Tibial nerve (tissue), 4 donors: ENCODE measurements at regions not wholly inside any gene's neighbourhood (a gene's known extent, or its start where the extent isn't known, plus 50 kb on each side); places are given as distances from the start of the nearest gene placed in this dataset.

Experiments used
- DNase-seq, 2 donors: peaks; one replicate each; pipeline ENCODE4 v3.0.0-alpha.2; 2019; ENCODE audit warnings: low spot score in 2 of 2
- H3K27ac ChIP-seq, 4 donors: fragments of 200-600 bp; sonication (generic) in 3 of 4; one replicate each; pipeline ENCODE4 v1.5.1; 2017 to 2019; ENCODE audit warnings: mild to moderate bottlenecking in 1 of 4
- H3K27me3 ChIP-seq, 2 donors: fragments of 200-600 bp; sonication (generic) in 1 of 2; one replicate each; pipeline versions ENCODE4 v1.5.1 to v1.6.0; 2017 to 2019
- H3K36me3 ChIP-seq, 3 donors: fragments of 200-600 bp; sonication (generic); one replicate each; pipeline ENCODE4 v1.5.1; 2018 to 2019
- H3K4me1 ChIP-seq, 4 donors: fragments of 200-600 bp; sonication (generic) in 3 of 4; one replicate each; pipeline ENCODE4 v1.5.1; 2017 to 2019
- H3K4me3 ChIP-seq, 4 donors: fragments of 200-600 bp; sonication (generic) in 3 of 4; one replicate each; pipeline ENCODE4 v1.5.1; 2017 to 2019; ENCODE audit warnings: mild to moderate bottlenecking in 1 of 4, moderate library complexity in 1 of 4
- H3K9me3 ChIP-seq, 4 donors: fragments of 200-600 bp; sonication (generic) in 3 of 4; one replicate each; pipeline ENCODE4 v1.5.1; 2017 to 2019
- CTCF ChIP-seq, 5 experiments: fragments of 200-600 bp in 3 of 5; fragments of 450-650 bp in 2 of 5; sonication (generic) in 3 of 5; IDR thresholded peaks; one replicate each; pipeline ENCODE4 v1.5.1; 2016 to 2019; ENCODE audit warnings: antibody characterized with exemption in 5 of 5, mild to moderate bottlenecking in 3 of 5, moderate library complexity in 2 of 5
- EP300 ChIP-seq, 2 donors: sonication (generic); formaldehyde crosslinking; IDR thresholded peaks; one replicate each; pipeline ENCODE4 v1.6.1; 2017; ENCODE audit warnings: antibody characterized with exemption in 2 of 2, mild to moderate bottlenecking in 1 of 2
- POLR2A ChIP-seq, 2 donors: fragments of 450-650 bp; IDR thresholded peaks; one replicate each; pipeline ENCODE4 v1.6.1; 2017; ENCODE audit warnings: antibody characterized with exemption in 2 of 2, mild to moderate bottlenecking in 2 of 2, moderate library complexity in 2 of 2
- WGBS, 2 donors: methylation state at CpG; one replicate each; pipeline ENCODE4 v1.1.5; 2018; 5-methylcytosine and 5-hydroxymethylcytosine counted together

- H3K9me3 ChIP-seq = no peaks in the 10 kb centered on the region
- no peak for DNase-seq
- no peak overlapping the region for H3K27ac ChIP-seq
- H3K27me3 ChIP-seq = no peaks in the 10 kb centered on the region
- WGBS, 2 donors = 95 to 96% methylated on average over 5 of the region's 5 CpGs
- H3K4me3 ChIP-seq = no peak overlapping the region
- H3K36me3 ChIP-seq = no peaks in the 10 kb centered on the region
- TF ChIP-seq POLR2A (IDR thresholded peaks at IDR 0.05) (no peak), CTCF (IDR thresholded peaks at IDR 0.05) (no peak), EP300 (IDR thresholded peaks at IDR 0.05) (no peak)
- no peaks in the 10 kb centered on the region for H3K4me1 ChIP-seq
These were observed 105.2 kb upstream of the SLC28A3 start for GRCh38 chr9:84445737-84446136.

GRCh38 chr9:84447305-84447704 is 106.7 kb upstream of the SLC28A3 start:
- TF ChIP-seq CTCF (IDR thresholded peaks at IDR 0.05) (no peak), POLR2A (IDR thresholded peaks at IDR 0.05) (no peak), EP300 (IDR thresholded peaks at IDR 0.05) (no peak)
- no peak overlapping the region for H3K27ac ChIP-seq
- no peak overlapping the region for H3K4me3 ChIP-seq
- H3K9me3 ChIP-seq = no peaks in the 10 kb centered on the region
- no peaks in the 10 kb centered on the region for H3K4me1 ChIP-seq
- DNase-seq = no peak
- 61 to 65% methylated on average over 2 of the region's 2 CpGs for WGBS, 2 donors
- H3K27me3 ChIP-seq = no peaks in the 10 kb centered on the region
- H3K36me3 ChIP-seq = no peaks in the 10 kb centered on the region

- no peaks in the 10 kb centered on the region for H3K36me3 ChIP-seq
- no peak for DNase-seq
- no peaks in the 10 kb centered on the region for H3K9me3 ChIP-seq
- TF ChIP-seq CTCF (IDR thresholded peaks at IDR 0.05) (no peak), POLR2A (IDR thresholded peaks at IDR 0.05) (no peak), EP300 (IDR thresholded peaks at IDR 0.05) (no peak)
- no peaks in the 10 kb centered on the region for H3K27me3 ChIP-seq
- no peak overlapping the region for H3K27ac ChIP-seq
- H3K4me3 ChIP-seq = no peak overlapping the region
- 68 to 70% methylated on average over 5 of the region's 5 CpGs for WGBS, 2 donors
- H3K4me1 ChIP-seq = no peaks in the 10 kb centered on the region
These were observed 109.5 kb upstream of the SLC28A3 start for GRCh38 chr9:84450029-84450428.

- Histone ChIP-seq H3K9me3 (peaks cover 0 to 6% (median 0%) of the 10 kb centered on the region in 4 donors), H3K36me3 (no peaks in the 10 kb centered on the region)
These were observed 116.0 kb upstream of the SLC28A3 start for GRCh38 chr9:84456527-84456926.

GRCh38 chr9:84460695-84461094 is 120.1 kb upstream of the SLC28A3 start:
- Histone ChIP-seq H3K4me3 (no peak overlapping the region), H3K36me3 (no peaks in the 10 kb centered on the region), H3K27me3 (no peaks in the 10 kb centered on the region), H3K9me3 (peaks cover 0 to 6% (median 0%) of the 10 kb centered on the region in 4 donors), H3K27ac (no peak overlapping the region), H3K4me1 (no peaks in the 10 kb centered on the region)
- no peak for TF ChIP-seq POLR2A (IDR thresholded peaks at IDR 0.05)
- no peak for TF ChIP-seq CTCF (IDR thresholded peaks at IDR 0.05)
- TF ChIP-seq EP300 (IDR thresholded peaks at IDR 0.05) = no peak
- DNase-seq = no peak

More at GRCh38 chr9:84456527-84456926, 116.0 kb upstream of the SLC28A3 start:
- 78 to 83% methylated on average over 2 of the region's 2 CpGs for whole genome bisulfite sequencing, 2 donors
- Histone ChIP-seq H3K4me1 (no peaks in the 10 kb centered on the region), H3K4me3 (no peak overlapping the region), H3K27me3 (no peaks in the 10 kb centered on the region), H3K27ac (no peak overlapping the region)
- DNase-seq = no peak
- TF ChIP-seq CTCF (IDR thresholded peaks at IDR 0.05) (no peak), EP300 (IDR thresholded peaks at IDR 0.05) (no peak), POLR2A (IDR thresholded peaks at IDR 0.05) (no peak)
